Upper lobe of right lung (tissue), 1 donor: ENCODE measurements at regions not wholly inside any gene's neighbourhood (a gene's known extent, or its start where the extent isn't known, plus 50 kb on each side); places are given as distances from the start of the nearest gene placed in this dataset.

Experiments
- ATAC-seq: fragments of 200-7000 bp; cut with Tn5 transposase; one replicate; pipeline ENCODE4 v1.9.1; 2020; ENCODE audit warnings: mild to moderate bottlenecking, moderate library complexity
- DNase-seq: peaks from one replicate; pipeline ENCODE4 v3.0.0-alpha.2; 2020
- H3K27ac ChIP-seq: fragments of 200-600 bp; one replicate; pipeline ENCODE4 v1.8.0; 2022
- H3K27me3 ChIP-seq: fragments of 200-600 bp; one replicate; pipeline ENCODE4 v1.8.0; 2022; ENCODE audit warnings: mild to moderate bottlenecking
- H3K36me3 ChIP-seq: fragments of 200-600 bp; one replicate; pipeline ENCODE4 v1.8.0; 2022
- H3K4me1 ChIP-seq: fragments of 200-600 bp; one replicate; pipeline ENCODE4 v1.8.0; 2022
- H3K4me3 ChIP-seq: fragments of 200-600 bp; one replicate; pipeline ENCODE4 v1.8.0; 2022; ENCODE audit warnings: mild to moderate bottlenecking
- H3K9me3 ChIP-seq: fragments of 200-600 bp; one replicate; pipeline ENCODE4 v1.8.0; 2022
- CTCF ChIP-seq: fragments of 200-600 bp; IDR thresholded peaks from one replicate; pipeline ENCODE4 v1.8.0; 2022; ENCODE audit warnings: antibody characterized with exemption
- intact Hi-C: fragments of 100-400 bp; cut with DNase I; formaldehyde crosslinking; loops from one replicate; pipeline ENCODE4 v1.11.0; 2022
- donor health status: DM: no; HTN: yes; CAD: no; lungs with severe emphysema.

GRCh38 chr14:100450736-100451135 lies 127.6 kb downstream of the SLC25A47 start:
- intact Hi-C loops: no loop called here
- ATAC-seq (no peak), DNase-seq (no peak)
- Histone ChIP-seq H3K4me3 (no peak overlapping the region), H3K4me1 (no peaks in the 10 kb centered on the region), H3K27ac (no peak overlapping the region), H3K9me3 (no peaks in the 10 kb centered on the region), H3K36me3 (no peaks in the 10 kb centered on the region), H3K27me3 (no peaks in the 10 kb centered on the region)
- TF ChIP-seq CTCF: no peak

GRCh38 chr14:100451264-100451663 lies 128.1 kb downstream of the SLC25A47 start:
- ATAC-seq: no peak
- no peaks in the 10 kb centered on the region for H3K36me3 ChIP-seq
- TF ChIP-seq CTCF: no peak
- H3K27me3 ChIP-seq: no peaks in the 10 kb centered on the region
- H3K9me3 ChIP-seq: no peaks in the 10 kb centered on the region
- no peak overlapping the region for H3K4me3 ChIP-seq
- no peaks in the 10 kb centered on the region for H3K4me1 ChIP-seq
- no peak for DNase-seq
- H3K27ac ChIP-seq: no peak overlapping the region
- intact Hi-C loops: no loop called here

GRCh38 chr14:100453930-100454329 lies 130.8 kb downstream of the SLC25A47 start:
- Histone ChIP-seq H3K27me3 (no peaks in the 10 kb centered on the region), H3K4me1 (no peaks in the 10 kb centered on the region), H3K36me3 (no peaks in the 10 kb centered on the region), H3K4me3 (no peak overlapping the region), H3K27ac (no peak overlapping the region), H3K9me3 (no peaks in the 10 kb centered on the region)
- ATAC-seq (no peak), DNase-seq (no peak)
- intact Hi-C loops: no loop called here
- no peak for TF ChIP-seq CTCF

- Histone ChIP-seq H3K36me3 (no peaks in the 10 kb centered on the region), H3K27ac (no peak overlapping the region), H3K9me3 (no peaks in the 10 kb centered on the region), H3K4me3 (no peak overlapping the region), H3K27me3 (no peaks in the 10 kb centered on the region), H3K4me1 (no peaks in the 10 kb centered on the region)
- intact Hi-C loops: no loop called here
- no peak for ATAC-seq
- no peak for DNase-seq
- no peak for TF ChIP-seq CTCF
Measured at GRCh38 chr14:100454437-100454836, 131.3 kb downstream of the SLC25A47 start.

GRCh38 chr14:100463937-100464336 lies 123.3 kb downstream of the BEGAIN start:
- Histone ChIP-seq H3K36me3 (no peaks in the 10 kb centered on the region), H3K27me3 (no peaks in the 10 kb centered on the region), H3K4me1 (no peaks in the 10 kb centered on the region), H3K27ac (no peak overlapping the region), H3K4me3 (no peak overlapping the region), H3K9me3 (no peaks in the 10 kb centered on the region)
- no peak for TF ChIP-seq CTCF
- intact Hi-C loops: no loop called here
- no peak for DNase-seq
- no peak for ATAC-seq

- H3K4me3 ChIP-seq: no peak overlapping the region
- DNase-seq (no peak), ATAC-seq (no peak)
- no peak overlapping the region for H3K27ac ChIP-seq
- H3K36me3 ChIP-seq: no peaks in the 10 kb centered on the region
- H3K27me3 ChIP-seq: no peaks in the 10 kb centered on the region
- H3K4me1 ChIP-seq: no peaks in the 10 kb centered on the region
- intact Hi-C loops: no loop called here
- no peak for TF ChIP-seq CTCF
- no peaks in the 10 kb centered on the region for H3K9me3 ChIP-seq
Measured at GRCh38 chr14:100466111-100466856, 120.9 kb downstream of the BEGAIN start.
